ENCODE measurements at regions not wholly inside any gene's neighbourhood (a gene's known extent, or its start where the extent isn't known, plus 50 kb on each side); places are given as distances from the start of the nearest gene placed in this dataset.
"Not testable (repeated sequence)": the region's sequence is repeated elsewhere in the genome, so short reads cannot be mapped to it uniquely, and the experiment has no call there.

- no peak for DNase-seq
Measured at GRCh38 chr6:149127212-149127611, 190.3 kb upstream of the TAB2 start.

- peak; percentile 14 to 33 for DNase-seq
Measured at GRCh38 chr6:149128489-149129145, 188.9 kb upstream of the TAB2 start.

GRCh38 chr6:149129371-149130077, 188.0 kb upstream of the TAB2 start:
- no peak for DNase-seq

- DNase-seq: no peak
Measured at GRCh38 chr6:149130090-149130489, 187.4 kb upstream of the TAB2 start.

GRCh38 chr6:149130508-149130907, 187.0 kb upstream of the TAB2 start:
- no peak for DNase-seq

GRCh38 chr6:149131891-149132290, 185.6 kb upstream of the TAB2 start:
- DNase-seq: no peak

GRCh38 chr6:149132336-149132735, 185.2 kb upstream of the TAB2 start:
- DNase-seq: no peak

- DNase-seq: no peak
Measured at GRCh38 chr6:149134511-149134933, 183.0 kb upstream of the TAB2 start.

- no peak for DNase-seq
Measured at GRCh38 chr6:149135809-149136208, 181.7 kb upstream of the TAB2 start.

GRCh38 chr6:149136273-149136912, 181.1 kb upstream of the TAB2 start:
- DNase-seq: no peak

GRCh38 chr6:149136913-149137286, 180.6 kb upstream of the TAB2 start:
- no peak for DNase-seq

GRCh38 chr6:149137594-149137993, 179.9 kb upstream of the TAB2 start:
- DNase-seq: no peak

GRCh38 chr6:149138089-149138488, 179.4 kb upstream of the TAB2 start:
- DNase-seq: no peak

- DNase-seq: no peak
Measured at GRCh38 chr6:149138699-149139294, 178.7 kb upstream of the TAB2 start.

- DNase-seq: no peak
Measured at GRCh38 chr6:149139782-149140136, 177.8 kb upstream of the TAB2 start.

GRCh38 chr6:149140137-149140909, 177.2 kb upstream of the TAB2 start:
- no peak for DNase-seq

GRCh38 chr6:149140910-149141290, 176.6 kb upstream of the TAB2 start:
- no peak for DNase-seq

- no peak for DNase-seq
Measured at GRCh38 chr6:149142924-149143429, 174.5 kb upstream of the TAB2 start.

GRCh38 chr6:149145800-149146199, 171.7 kb upstream of the TAB2 start:
- not testable (repeated sequence) for DNase-seq

GRCh38 chr6:149147195-149147594, 170.3 kb upstream of the TAB2 start:
- DNase-seq: no peak

GRCh38 chr6:149147938-149148718, 169.4 kb upstream of the TAB2 start:
- no peak for DNase-seq

- no peak for DNase-seq
Measured at GRCh38 chr6:149149653-149150052, 167.9 kb upstream of the TAB2 start.
